ENCODE measurements at regions not wholly inside any gene's neighbourhood (a gene's known extent, or its start where the extent isn't known, plus 50 kb on each side); places are given as distances from the start of the nearest gene placed in this dataset.

DNA sequence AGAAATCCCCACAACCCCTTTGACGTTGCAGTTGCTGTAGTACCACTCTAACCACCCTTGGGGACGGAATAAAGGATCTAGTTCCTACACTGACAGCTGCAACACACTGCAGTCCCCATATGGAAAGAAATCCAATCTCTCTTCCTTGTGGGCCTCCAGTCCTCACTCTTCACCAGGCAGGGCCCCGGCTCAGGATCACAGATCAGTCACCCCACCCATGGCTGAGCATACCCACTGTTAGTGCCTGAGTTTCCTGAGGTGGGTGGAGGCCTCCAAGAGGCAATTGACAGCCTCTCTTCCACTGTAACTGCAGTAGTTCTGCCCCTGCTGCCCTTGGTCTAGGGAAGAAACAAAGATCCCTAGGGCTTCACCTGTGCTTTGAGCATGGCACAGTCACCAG lies 670.0 kb upstream of the CDH2 start:
- CTCF ChIA-PET = no interaction called here

DNA sequence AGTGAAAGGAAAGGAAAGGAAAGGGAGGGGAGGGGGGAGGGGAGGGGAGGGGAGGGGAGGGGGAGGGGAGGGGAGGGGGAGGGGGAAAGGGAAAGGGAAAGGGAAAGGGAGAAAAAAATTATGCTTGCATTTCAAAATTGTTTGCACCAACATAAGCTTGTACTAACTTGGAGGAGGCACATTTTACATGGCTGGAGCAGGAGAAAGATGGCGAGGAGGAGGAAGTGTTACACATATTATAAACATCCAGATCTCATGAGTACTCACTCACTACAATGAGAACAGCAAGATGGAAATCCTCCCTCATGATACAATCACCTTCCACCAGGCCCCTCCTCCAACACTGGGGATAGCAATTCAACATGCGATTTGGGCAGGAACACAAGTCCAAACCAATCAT lies 660.2 kb upstream of the CDH2 start:
- no peaks in the 10 kb centered on the region for H3K4me1 Mint-ChIP-seq
- no peaks in the 10 kb centered on the region for H3K27me3 Mint-ChIP-seq
- DNase-seq = no peak
- no peak overlapping the region for H3K4me3 Mint-ChIP-seq
- TF ChIP-seq, protein P1, sequence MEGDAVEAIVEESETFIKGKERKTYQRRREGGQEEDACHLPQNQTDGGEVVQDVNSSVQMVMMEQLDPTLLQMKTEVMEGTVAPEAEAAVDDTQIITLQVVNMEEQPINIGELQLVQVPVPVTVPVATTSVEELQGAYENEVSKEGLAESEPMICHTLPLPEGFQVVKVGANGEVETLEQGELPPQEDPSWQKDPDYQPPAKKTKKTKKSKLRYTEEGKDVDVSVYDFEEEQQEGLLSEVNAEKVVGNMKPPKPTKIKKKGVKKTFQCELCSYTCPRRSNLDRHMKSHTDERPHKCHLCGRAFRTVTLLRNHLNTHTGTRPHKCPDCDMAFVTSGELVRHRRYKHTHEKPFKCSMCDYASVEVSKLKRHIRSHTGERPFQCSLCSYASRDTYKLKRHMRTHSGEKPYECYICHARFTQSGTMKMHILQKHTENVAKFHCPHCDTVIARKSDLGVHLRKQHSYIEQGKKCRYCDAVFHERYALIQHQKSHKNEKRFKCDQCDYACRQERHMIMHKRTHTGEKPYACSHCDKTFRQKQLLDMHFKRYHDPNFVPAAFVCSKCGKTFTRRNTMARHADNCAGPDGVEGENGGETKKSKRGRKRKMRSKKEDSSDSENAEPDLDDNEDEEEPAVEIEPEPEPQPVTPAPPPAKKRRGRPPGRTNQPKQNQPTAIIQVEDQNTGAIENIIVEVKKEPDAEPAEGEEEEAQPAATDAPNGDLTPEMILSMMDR (IDR thresholded peaks at IDR 0.05) = no peak
- no peak for ATAC-seq (ENCODE audit: low read depth)
- ChIA-PET POLR2A (no interaction called here), CTCF (no interaction called here)
- no peaks in the 10 kb centered on the region for H3K36me3 Mint-ChIP-seq (ENCODE audit: low read depth)
- peaks cover 2% of the 10 kb centered on the region for H3K9me3 Mint-ChIP-seq
- no peak overlapping the region for H3K27ac Mint-ChIP-seq
- intact Hi-C loops (cut with micrococcal nuclease) = no loop called here

More for the DNA sequence above, 670.0 kb upstream of the CDH2 start:
- Mint-ChIP-seq H3K9me3 (peaks cover 23% of the 10 kb centered on the region), H3K4me3 (no peak overlapping the region), H3K36me3 (ENCODE audit: low read depth) (no peaks in the 10 kb centered on the region), H3K4me1 (no peaks in the 10 kb centered on the region), H3K27ac (no peak overlapping the region), H3K27me3 (no peaks in the 10 kb centered on the region)
- ATAC-seq (ENCODE audit: low read depth) (no peak), DNase-seq (no peak)
- POLR2A ChIA-PET = no interaction called here
- intact Hi-C loops (cut with micrococcal nuclease) = loop anchor here (10.0 kb wide), 1 partner anchor 58 kb away; no protein-coding TSS in a partner anchor
- TF ChIP-seq, protein P1 (IDR thresholded peaks at IDR 0.05) = no peak

DNA sequence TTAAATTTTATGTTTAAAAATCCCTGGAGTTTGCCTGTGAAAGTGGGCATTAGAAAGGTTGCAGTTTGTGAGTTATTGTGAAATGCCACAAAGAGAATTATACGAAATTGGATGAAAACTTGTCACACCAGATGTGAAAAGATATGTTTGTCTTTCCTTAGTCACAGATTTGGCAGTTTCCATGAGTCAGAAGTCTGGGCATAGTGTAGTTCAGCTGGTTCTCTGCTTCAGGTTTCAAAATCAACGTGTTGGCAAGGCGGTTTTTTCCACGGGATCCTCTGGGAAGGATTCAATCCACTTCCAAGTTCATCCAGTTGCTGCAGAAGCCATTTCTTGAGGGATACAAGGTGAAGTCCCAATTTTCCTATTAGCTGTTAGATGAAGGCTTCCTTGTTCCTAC lies 658.0 kb upstream of the CDH2 start:
- Mint-ChIP-seq H3K4me1 (no peaks in the 10 kb centered on the region), H3K27ac (no peak overlapping the region), H3K4me3 (no peak overlapping the region), H3K27me3 (no peaks in the 10 kb centered on the region), H3K9me3 (peaks cover 5% of the 10 kb centered on the region), H3K36me3 (ENCODE audit: low read depth) (no peaks in the 10 kb centered on the region)
- intact Hi-C loops (cut with micrococcal nuclease) = no loop called here
- POLR2A ChIA-PET = no interaction called here
- ATAC-seq (ENCODE audit: low read depth) (no peak), DNase-seq (no peak)
- TF ChIP-seq, protein P1 (IDR thresholded peaks at IDR 0.05) = no peak
- CTCF ChIA-PET = no interaction called here

DNA sequence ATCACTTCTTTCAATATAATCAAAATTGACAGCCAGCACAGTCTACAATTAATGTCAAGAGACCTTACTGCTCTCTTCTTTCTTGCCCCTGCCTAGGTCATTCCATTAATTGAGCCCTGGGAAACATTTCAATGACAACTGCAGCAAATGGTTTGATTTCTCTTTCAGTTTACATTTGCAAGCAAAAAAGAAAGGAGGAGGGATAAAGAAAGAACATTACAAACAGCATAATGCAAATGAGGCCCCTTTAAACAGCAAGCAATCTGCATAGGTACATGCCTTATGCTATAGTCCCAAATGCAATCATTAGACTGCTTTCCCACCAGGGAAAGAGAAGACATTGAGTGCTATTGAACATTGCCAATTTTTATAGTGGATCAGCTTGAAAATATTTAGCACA lies 655.0 kb upstream of the CDH2 start:
- POLR2A ChIA-PET = no interaction called here
- peaks cover 5% of the 10 kb centered on the region for H3K9me3 Mint-ChIP-seq
- no peak for ATAC-seq (ENCODE audit: low read depth)
- no peaks in the 10 kb centered on the region for H3K36me3 Mint-ChIP-seq (ENCODE audit: low read depth)
- intact Hi-C loops (cut with micrococcal nuclease) = no loop called here
- no peak overlapping the region for H3K27ac Mint-ChIP-seq
- no peaks in the 10 kb centered on the region for H3K27me3 Mint-ChIP-seq
- DNase-seq = no peak
- H3K4me1 Mint-ChIP-seq = no peaks in the 10 kb centered on the region
- TF ChIP-seq, protein P1 (IDR thresholded peaks at IDR 0.05) = no peak
- no peak overlapping the region for H3K4me3 Mint-ChIP-seq
- CTCF ChIA-PET = no interaction called here

DNA sequence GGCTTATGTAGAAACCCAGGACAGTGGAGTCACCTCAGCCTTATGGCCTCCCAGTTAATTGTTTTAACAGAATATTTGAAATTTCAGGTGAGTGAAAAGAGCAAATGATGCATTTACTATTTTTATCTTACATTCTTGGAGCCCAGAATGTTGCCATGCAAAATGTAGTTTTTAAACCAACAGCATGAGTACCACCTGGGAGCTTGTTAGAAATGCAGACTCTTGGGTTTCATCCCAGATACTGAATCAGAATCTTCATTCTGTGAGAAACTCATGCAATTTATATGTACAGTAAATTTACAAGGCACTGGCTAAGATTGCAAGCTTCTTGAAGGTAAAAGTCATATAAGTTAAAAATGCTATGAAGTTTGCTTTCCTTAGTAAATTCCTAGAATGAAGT lies 654.5 kb upstream of the CDH2 start:
- DNase-seq (no peak), ATAC-seq (ENCODE audit: low read depth) (no peak)
- Mint-ChIP-seq H3K27ac (no peak overlapping the region), H3K36me3 (ENCODE audit: low read depth) (no peaks in the 10 kb centered on the region), H3K9me3 (peaks cover 5% of the 10 kb centered on the region), H3K4me3 (no peak overlapping the region), H3K4me1 (no peaks in the 10 kb centered on the region), H3K27me3 (no peaks in the 10 kb centered on the region)
- POLR2A ChIA-PET = no interaction called here
- intact Hi-C loops (cut with micrococcal nuclease) = no loop called here
- CTCF ChIA-PET = no interaction called here
- TF ChIP-seq, protein P1 (IDR thresholded peaks at IDR 0.05) = no peak
